ENCODE measurements at regions not wholly inside any gene's neighbourhood (a gene's known extent, or its start where the extent isn't known, plus 50 kb on each side); places are given as distances from the start of the nearest gene placed in this dataset.

- Histone ChIP-seq H3K56ac (ENCODE audit: extremely low read depth, insufficient read depth, low read length) (no peak overlapping the region), H3K14ac (replicated peaks; ENCODE audit: low read depth, low read length) (no peak overlapping the region), H4K91ac (ENCODE audit: insufficient read depth, low read depth, low read length) (no peak overlapping the region), H3K4ac (ENCODE audit: low read depth, low read length) (no peak overlapping the region), H3K79me1 (ENCODE audit: low read depth in 1 of 2, low read length in 2 of 2) (no peaks in the 10 kb centered on the region), H3K36me3 (ENCODE audit: control insufficient read depth, insufficient read depth, low read length) (no peaks in the 10 kb centered on the region), H3K23ac (ENCODE audit: low read depth, low read length) (no peak overlapping the region), H2BK120ac (ENCODE audit: low read depth, low read length) (no peak overlapping the region), H2BK5ac (ENCODE audit: low read depth, low read length, poor library complexity, severe bottlenecking) (no peak overlapping the region), H2AK9ac (replicated peaks; ENCODE audit: low read depth, low read length, poor library complexity) (no peak overlapping the region), H3K27me3 (ENCODE audit: control insufficient read depth, insufficient read depth, low read length) (no peaks in the 10 kb centered on the region), H3K27ac (ENCODE audit: insufficient read depth, low read length) (no peak overlapping the region), H4K8ac (ENCODE audit: low read depth in 2 of 2, low read length in 2 of 2) (no peak overlapping the region), H2BK20ac (ENCODE audit: low read depth, low read length) (no peak overlapping the region), H3K18ac (ENCODE audit: low read depth, low read length) (no peak overlapping the region), H3K4me1 (ENCODE audit: control insufficient read depth, insufficient read depth, low read length) (no peaks in the 10 kb centered on the region), H3K4me2 (ENCODE audit: low read depth, low read length) (no peak overlapping the region), H3K4me3 (ENCODE audit: insufficient read depth, low read depth, low read length) (no peak overlapping the region), H4K5ac (ENCODE audit: low read depth, low read length) (no peak overlapping the region), H2BK15ac (ENCODE audit: low read depth, low read length) (no peak overlapping the region), H4K20me1 (ENCODE audit: insufficient read depth, low read length) (no peaks in the 10 kb centered on the region), H2AFZ (replicated peaks; ENCODE audit: low read length, poor library complexity) (no peak overlapping the region), H2AK5ac (ENCODE audit: low read depth, low read length) (no peak overlapping the region), H3K9me1 (ENCODE audit: insufficient read depth, low read length) (no peaks in the 10 kb centered on the region), H3K9ac (ENCODE audit: low read depth, low read length) (no peak overlapping the region), H3K9me3 (ENCODE audit: control insufficient read depth, insufficient read depth, low read length) (no peaks in the 10 kb centered on the region)
- intact Hi-C loops (cut with micrococcal nuclease): no loop called here
- in situ Hi-C loops (cut with MboI; ENCODE audit: low sequenced_read_pairs): no loop called here
- ATAC-seq (ENCODE audit: low read depth) (no peak), DNase-seq (no peak)
- POLR2A ChIA-PET (ENCODE audit: unreplicated experiment): no interaction called here
- CTCF ChIA-PET: no interaction called here
- dilution Hi-C loops (cut with HindIII; ENCODE audit: low sequenced_read_pairs, unreplicated experiment): no loop called here
- BruUV-seq (replicated peaks): no TSS peak
- TF ChIP-seq BHLHE40 (IDR thresholded peaks at IDR 0.05; ENCODE audit: low read depth, low read length) (no peak), RFX5 (IDR thresholded peaks at IDR 0.05; ENCODE audit: low read depth, low read length) (no peak), MXI1 (IDR thresholded peaks at IDR 0.05; ENCODE audit: borderline replicate concordance, low read depth, low read length) (no peak), CHD1 (IDR thresholded peaks at IDR 0.05; ENCODE audit: low read depth, low read length) (no peak), ELK1 (IDR thresholded peaks at IDR 0.05; ENCODE audit: borderline replicate concordance, low read depth, low read length) (no peak), CEBPB (IDR thresholded peaks at IDR 0.05; ENCODE audit: low read depth, low read length) (no peak)
- 38% methylated on average over 11 of the region's 15 CpGs; no CpG with 5 or more reads in 1 of the 2 experiments for WGBS, 2 experiments (ENCODE audit: extremely low coverage in 2 of 2, insufficient read length in 1 of 2)
These were observed 155.5 kb downstream of the ANKRD60 start for GRCh38 chr20:58072695-58073671.

All from IMR-90 (cell line).